SIG-M5 treated with dmso at 0.1 percent for 504 hours (cell line): ENCODE measurements at regions not wholly inside any gene's neighbourhood (a gene's known extent, or its start where the extent isn't known, plus 50 kb on each side); places are given as distances from the start of the nearest gene placed in this dataset.
"Not testable (repeated sequence)": the region's sequence is repeated elsewhere in the genome, so short reads cannot be mapped to it uniquely, and the experiment has no call there.

Experiments used
- DNase-seq: peaks from one replicate; lab custom pipeline; 2025; ENCODE audit not compliant: unreplicated experiment; lab: John Stamatoyannopoulos, UW

DNA sequence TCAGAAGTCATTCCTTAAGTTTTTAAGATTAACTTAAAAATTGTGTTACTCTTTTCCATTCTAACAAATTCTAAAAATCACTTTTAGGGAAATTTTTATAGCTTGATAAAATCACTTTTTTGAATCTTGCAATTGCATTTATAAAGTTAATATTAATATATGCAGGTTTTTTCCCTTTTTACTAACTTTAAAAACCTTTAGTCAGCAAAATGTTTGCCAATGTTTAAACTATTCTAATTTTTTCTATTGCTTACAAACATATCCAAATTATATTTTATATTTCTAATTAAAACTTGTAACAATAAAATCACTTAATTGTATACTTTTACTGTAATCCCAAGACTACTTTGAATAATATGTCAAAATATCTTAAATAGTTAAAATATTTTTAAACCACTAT, 839.4 kb downstream of the TBL1XR1 start:
- DNase-seq = no peak

DNA sequence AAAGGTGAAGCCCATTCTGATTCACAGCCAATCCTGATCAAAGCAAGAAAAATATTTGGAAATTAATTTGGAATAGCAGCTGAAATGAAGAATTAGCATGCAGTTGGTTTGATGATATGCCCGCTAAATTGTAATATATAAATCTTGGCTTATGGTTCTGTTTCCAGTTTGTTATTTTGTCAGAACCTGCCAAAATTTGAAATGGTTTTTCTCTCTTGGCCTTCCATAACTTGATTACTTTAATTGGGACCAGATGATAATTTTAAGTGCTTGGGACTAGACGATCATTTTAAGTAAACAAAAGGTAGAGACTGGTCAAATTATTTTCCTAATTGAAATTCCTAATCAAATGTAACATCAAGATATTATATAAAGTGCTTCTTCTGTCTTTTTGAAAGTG, 842.4 kb downstream of the TBL1XR1 start:
- no peak for DNase-seq

DNA sequence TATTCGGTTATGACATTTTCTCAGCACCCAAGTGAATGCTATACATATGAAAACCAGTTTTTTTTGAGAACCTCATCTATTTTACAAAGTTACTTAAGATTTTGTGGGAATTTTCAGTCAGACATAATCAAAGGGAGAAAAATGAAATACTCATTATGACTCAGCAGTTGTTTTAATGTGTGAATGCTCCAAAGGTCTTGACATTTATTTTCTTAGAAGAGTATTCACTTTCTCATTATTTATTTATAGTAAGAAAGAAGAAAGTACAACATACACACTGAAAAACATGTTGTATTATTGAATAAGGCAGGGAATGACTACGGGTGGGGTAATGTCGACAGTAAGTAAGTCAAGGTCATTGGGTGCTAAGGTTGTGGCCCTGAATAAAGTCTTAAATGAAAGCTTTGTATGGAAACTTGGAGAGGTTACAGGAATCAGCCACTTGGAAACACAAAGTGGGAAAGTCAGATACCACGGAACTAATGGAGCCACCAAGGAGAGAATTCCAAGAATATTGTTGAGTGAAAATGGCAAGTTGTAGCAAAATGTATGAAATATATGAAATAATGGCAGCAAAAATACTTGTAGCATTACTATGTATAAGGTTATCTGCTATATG, 844.5 kb downstream of the TBL1XR1 start:
- no peak for DNase-seq

DNA sequence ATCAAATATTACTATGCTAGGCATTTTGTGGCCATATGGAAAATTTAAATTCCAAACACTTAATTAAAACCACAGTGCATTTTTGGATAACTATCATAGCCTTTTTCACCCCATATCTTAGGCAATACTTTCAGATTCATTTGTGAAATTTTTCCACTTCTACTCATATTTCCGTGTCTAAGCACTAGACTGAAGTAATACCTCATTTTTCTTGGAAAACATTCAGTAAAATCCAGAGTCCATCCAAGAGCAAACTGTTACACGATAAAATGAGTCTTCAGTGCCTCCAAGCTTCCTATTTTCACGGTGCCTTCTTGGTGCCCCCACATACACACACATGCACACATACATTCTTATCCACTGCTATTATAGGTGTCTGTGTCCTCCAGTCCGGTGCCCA, 845.9 kb downstream of the TBL1XR1 start:
- DNase-seq = no peak

DNA sequence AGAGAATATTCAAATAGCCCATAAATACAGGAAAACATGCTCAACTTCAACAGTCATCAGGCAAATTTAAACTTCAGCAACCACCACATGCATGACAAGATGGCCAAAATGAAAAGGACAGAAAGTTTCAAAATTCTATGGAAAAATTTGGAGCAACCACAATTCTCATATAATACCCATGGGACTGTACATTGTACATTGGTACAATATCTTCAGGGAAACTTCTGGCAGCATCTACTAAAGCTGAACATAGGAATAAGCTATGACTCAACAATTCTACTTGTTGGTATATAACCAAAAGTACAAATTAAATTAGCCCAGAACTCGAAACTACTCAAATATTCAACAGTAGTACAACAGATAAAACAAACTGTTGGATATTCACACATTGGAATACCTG, 847.6 kb downstream of the TBL1XR1 start:
- DNase-seq = no peak

DNA sequence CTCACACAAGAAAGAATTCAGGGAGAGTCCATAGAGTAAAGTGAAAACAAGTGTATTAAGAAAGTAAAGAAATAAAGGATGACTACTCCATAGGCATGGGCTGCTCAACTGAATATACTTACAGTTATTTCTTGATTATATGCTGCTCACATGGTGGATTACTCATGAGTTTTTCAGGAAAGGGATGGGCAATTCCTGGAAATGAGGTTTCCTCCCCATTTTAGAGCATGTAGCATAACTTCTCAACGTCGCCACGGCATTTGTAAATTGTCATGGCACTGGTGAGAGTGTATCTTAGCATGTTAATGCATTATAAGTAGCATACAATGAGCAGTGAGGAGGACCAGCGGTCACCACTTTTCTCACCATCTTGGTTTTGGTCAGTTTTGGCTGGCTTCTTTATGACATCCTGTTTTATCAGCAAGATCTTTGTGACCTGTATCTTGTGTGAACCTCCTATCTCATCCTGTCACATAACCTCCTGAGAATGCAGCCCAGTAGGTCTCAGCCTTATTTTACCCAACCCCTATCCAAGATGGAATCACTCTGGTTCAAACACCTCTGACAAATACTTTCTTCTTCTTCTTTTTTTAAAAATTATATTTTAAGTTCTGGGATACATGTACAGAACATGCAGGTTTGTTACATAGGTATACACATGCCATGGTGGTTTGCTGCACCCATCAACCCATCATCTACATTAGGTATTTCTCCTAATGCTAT, 849.7 kb downstream of the TBL1XR1 start:
- no peak for DNase-seq

DNA sequence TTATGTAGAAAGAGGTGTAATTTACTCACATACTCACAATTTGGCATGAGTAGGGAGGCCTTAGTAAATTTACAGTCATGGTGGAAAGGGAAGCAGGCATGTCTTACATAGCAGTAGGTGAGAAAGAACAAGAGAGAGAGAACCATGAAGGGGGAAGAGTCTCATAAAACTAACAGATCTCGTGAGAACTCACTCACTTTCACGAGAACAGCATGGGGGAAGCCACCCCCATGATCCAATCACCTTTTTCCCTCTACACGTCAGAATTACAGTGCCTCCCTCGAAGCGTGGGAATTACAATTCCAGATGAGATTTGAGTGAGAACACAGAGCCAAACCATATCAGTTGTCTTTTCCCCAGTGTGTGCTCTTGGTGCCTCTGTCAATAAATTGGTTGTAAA, 855.3 kb downstream of the TBL1XR1 start:
- no peak for DNase-seq

DNA sequence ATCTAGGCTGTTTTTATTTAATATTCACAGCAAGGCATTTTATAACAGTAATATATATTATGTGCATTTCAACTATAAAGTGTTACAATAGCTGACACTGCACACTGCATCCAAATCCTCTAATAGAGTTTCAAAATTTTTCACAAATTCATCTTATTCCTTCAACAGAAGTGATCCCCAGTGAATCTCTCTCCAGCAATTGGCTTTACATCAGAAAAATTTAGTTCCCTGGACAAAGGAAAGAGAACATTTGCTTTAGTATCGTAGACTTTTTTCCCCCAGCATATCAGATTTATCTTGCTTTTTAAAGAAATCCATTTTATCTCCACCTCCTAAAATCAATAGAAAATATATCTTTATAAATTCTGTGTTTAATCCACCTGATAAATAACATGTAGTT, 868.6 kb downstream of the TBL1XR1 start:
- no peak for DNase-seq

DNA sequence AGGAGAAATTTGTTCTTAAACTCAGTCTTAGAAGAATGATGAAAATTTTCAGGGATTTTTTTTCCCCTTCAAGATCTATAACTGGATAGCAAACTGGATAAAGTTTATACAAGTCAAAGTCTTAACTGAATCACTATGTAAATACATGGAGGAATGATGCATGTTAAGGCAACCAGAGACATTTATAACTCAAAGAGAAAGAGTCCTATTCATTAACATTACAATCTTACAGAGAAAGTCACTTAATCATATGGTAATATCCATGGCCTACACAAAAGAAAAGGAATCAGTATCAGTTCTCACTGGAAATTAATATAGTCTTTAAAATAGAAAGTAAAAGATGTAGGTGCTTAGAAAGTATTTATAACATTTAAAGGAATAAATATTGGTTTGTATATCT, 869.1 kb downstream of the TBL1XR1 start:
- DNase-seq = no peak

DNA sequence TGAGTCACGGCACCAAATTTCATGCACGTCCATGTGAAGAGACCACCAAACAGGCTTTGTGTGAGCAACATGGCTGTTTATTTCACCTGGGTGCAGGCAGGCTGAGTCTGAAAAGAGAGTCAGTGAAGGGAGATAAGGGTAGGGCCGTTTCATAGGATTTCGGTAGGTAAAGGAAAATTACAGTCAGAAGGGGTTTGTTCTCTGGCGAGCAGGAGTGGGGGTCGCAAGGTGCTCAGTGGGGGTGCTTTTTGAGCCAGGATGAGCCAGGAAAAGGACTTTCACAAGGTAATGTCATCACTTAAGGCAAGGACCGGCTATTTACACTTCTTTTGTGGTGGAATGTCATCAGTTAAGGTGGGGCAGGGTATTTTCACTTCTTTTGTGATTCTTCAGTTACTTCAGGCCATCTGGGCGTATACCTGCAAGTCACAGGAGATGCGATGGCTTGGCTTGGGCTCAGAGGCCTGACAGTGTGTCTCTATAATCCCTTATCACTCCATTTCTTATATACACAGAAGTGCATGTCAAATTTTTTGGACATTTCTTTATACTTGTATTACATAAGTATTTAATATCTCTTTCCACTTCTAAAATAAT, 870.3 kb downstream of the TBL1XR1 start:
- DNase-seq = not testable (repeated sequence)

DNA sequence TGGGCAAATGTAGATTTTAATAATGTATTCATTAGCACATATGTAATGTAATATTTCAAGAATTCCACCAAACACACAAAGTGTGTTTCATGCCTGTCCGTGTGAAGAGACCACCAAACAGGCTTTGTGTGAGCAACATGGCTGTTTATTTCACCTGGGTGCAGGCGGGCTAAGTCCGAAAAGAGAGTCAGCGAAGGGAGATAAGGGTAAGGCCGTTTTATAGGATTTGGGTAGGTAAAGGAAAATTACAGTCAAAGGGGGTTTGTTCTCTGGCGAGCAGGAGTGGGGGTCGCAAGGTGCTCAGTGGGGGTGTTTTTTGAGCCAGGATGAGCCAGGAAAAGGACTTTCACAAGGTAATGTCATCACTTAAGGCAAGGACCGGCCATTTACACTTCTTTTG, 875.8 kb downstream of the TBL1XR1 start:
- DNase-seq = not testable (repeated sequence)

DNA sequence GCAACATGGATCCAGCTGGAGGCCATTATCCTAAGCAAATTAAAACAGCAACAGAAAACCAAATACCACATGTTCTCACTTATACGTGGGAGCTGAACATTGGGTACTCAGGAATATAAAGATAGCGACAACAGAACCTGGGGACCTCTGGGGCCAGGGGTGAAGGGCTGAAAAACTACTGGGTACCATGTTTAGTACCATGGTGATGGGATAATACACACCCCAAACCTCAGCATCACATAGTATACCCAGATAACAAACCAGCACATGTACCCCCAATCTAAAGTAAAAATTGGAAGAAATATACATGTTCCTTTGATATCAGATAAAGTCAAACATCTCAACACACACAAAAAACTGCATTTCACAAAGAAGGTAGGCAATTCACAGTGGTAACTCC, 876.2 kb downstream of the TBL1XR1 start:
- no peak for DNase-seq

DNA sequence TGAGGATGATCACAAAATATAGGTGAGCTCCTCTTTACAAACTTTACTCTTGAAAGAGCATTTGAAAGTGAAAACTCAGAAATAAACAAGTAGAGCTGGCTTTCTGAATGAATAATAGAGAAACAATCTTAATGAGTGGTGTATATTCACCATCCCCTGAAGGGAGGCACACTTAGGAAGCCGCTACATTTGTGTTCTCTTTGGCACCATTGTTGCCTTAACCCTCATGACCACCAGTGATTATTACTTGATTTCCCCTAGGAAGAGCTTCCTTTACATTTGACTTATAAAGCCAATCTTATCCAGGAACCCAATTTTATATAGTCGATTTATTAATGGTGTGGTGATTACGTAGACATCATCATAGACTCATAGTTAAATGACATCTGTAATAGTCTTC, 883.9 kb downstream of the TBL1XR1 start:
- no peak for DNase-seq

DNA sequence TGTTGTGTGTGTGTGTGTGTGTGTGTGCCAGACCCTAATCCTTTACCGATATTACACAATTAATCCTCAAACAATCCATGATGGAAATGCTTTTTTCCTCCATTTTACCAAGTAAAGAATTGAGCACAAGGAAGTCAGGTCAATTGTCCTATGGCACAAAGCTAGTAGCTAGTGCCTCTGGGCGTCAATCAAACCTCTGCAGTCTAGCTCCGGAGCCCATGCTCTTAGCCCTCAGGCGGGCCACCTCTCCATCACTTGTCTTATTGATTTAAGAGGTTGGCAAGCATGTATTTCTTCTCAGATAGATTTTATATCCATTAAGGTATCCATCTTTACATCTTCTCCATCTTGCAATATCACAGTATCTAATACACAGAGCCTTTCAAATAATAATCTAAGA, 886.6 kb downstream of the TBL1XR1 start:
- DNase-seq = no peak

DNA sequence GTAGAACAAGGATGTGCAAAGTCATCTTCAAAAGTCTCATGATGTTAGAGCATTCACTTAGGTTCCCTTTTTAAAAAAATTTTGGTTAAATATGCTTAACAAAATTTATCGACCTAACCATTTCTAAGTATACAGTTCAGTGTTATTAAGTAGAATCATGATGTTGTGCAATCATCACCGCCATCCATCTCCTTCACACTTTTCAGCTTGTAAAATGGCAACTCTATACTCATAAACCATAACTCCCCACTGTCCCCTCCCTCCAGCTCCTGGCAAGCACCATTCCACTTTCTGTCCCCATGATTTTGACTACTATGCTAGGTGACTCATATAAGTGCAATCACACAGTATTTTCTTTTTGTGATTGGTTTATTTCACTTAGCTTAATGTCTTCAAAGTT, 895.0 kb downstream of the TBL1XR1 start:
- no peak for DNase-seq

DNA sequence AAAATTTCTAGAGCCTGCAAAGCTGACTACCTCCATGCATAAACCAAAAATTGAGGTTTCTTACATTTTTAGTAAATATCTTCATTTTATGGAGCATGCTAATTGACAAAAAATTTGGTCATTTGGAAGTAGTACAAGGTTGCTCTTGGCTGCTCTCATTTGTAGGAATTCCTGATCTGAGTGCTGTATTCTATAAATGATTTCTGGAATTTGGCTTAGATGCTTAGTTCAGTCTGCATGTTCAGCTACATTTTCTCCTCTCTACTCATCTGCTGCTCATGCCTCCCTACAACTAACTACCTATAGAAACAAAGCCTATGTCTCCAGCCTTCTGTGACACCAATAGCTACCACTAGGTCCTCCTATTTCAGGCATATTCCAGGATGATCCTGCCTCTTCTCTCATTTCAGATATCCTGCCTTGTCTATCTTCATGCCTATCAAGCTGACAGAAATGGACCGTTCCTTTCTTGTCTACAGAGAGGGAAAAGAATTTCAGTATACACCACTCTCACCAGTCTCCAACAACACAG, 901.1 kb downstream of the TBL1XR1 start:
- no peak for DNase-seq

DNA sequence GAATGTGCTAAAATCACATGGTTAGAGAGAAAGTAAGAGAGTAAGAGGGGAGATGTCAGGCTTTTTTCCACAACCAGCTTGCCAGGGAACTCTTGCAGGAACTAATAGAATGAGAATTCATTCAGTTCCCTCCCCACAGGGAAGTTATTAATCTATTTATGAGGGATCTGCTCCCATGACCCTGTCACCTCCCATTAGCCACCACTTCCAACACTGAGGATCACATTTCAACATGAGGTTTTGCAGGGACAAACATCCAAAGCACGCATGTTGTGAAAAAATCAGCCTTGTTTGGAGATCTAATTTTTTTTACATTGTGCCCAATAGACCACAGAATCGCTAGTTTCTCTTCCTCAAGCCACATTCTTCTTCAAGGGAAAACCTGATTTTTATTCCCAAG, 904.0 kb downstream of the TBL1XR1 start:
- no peak for DNase-seq

DNA sequence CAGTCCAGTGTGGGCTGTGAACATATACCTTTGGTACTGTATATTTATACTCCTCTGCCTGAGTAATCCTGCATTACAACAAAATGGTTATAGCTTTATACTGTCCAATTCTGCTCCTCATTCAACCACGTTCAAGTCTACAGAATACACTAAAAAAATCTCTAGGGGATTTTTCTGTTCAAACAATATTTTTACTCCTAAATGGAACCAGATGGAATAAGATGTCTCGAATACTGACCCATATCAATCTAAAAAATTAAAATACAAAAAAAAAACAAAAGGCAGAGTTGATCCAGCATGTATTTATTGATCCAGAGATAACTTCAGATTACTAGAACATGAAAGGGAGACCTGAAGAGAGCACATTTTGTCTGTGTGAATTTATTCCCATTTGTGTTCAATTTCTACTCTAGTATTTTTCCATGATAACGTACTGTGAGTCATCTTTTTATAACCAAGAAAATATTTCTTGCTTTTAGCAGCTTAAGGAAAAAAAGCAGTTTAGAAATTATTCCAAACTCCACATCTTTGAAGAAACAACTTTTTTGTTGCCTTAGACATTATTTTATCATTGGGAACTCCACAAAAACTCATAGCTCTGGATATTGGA, 910.7 kb downstream of the TBL1XR1 start:
- no peak for DNase-seq

DNA sequence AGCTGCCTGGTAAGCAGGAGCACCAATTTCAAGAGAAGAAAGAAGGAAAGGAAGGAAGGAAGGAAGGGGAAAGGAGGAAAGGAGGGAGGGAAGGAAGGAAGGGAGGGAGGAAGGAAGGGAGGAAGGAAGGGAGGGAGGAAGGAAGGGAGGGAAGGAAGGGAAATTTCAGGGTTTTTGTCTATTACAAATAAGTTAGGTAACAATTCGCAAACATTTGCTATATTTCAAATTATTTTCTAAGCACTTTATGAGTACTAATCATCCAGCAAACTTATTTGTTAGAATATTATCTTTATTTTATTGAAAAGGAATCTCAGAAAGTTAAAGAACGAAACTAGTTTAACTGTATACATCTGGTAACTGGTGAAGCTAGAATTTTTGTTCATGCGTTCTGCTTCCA, 921.7 kb downstream of the TBL1XR1 start:
- DNase-seq = no peak

DNA sequence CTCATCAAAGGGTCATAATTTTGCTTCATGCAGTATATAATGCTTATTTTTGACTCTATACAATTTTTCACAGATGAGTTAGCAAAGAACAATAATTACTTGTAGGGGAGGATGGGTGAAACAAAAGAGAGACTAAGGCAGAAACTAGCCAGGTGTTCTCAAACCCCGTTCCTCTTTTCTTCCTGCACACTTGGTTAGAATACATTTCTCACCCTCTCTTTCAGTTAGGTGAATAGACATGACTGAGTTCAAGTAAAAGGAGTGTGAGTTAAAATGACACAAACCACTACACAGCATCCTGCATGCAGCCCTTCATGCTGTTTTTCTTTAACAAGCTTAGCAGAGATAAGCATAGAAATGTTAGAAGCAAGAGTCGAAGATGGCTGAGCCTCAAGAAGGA, 922.2 kb downstream of the TBL1XR1 start:
- DNase-seq = no peak

DNA sequence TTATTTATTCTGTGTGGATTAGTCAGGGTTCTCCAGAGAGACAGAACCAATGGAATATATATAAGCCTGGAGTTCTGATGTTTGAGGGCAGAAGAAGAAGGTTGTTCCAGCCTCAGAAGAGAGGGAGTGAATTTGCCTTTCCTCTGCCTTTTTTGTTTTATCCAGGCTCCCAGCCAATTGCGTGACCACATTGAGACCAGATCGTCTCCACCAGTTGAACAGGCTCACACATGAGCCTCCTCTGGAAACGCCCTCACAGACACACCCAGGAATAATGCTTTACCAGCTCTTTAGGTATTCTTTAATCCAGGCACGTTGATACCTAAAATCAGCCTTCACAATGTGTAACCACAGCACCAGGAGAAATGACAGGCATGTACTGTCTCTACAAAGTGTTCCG, 923.1 kb downstream of the TBL1XR1 start:
- DNase-seq = peak; percentile 16

DNA sequence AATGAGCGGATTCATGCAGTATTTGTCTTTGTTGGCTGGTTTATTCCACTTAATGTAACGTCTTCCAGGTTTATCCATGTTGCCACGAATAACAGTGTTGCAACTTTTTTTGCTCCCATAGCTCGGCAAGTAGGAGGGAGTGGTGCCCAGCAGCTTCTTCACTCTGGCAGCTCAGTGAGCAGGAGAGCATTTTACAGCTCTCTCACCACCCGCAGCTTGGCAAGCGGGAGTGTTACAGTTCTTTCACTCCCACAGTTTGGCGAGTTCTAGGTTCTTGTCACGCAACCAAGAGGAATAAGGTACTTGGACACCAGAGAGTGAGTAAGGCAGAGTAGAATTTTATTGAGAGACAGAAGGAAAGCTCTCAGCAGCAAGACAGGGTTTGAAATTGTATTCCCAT, 935.2 kb downstream of the TBL1XR1 start:
- DNase-seq = no peak
